ENCODE measurements at regions not wholly inside any gene's neighbourhood (a gene's known extent, or its start where the extent isn't known, plus 50 kb on each side); places are given as distances from the start of the nearest gene placed in this dataset.

DNA sequence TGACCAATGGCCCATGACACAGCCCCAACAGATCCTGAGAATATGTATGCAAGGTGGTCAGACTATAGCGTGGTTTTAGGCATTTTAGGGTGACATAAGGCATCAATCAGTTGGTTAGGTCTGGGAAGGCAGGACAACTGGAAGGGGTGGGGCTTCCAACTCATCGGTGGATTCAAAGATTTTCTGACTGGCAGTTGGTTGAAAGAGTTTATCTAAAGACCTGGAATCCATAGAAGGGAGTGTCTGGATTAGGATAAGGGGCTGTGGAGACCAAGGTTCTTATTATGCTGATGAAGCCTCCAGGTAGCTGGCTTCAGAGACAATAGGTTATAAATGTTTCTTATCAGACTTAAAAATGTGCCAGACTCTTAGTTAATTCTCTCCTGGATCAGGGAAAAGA, 60.3 kb upstream of the CFAP46 start:
- no peak for DNase-seq

DNA sequence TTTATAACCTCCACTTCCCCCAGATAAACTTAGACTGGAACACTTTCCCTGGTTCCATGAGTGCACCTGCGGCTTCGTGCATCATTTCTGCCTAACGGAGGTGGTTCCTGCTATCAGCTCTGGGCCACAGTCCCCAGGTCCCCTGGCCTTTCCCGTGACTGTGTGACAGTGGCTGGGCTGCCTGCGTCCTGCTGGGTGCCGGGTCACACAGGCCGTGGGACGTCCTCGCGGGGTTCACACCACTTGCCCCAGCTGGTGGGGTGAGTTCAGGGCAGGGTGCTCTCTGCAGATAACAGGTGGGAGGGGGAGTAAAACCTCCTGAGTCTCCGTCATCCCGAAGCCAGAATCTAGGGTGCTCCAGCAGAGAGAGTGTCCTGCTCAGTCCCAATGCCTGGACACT, 58.7 kb upstream of the CFAP46 start:
- DNase-seq, result no peak

DNA sequence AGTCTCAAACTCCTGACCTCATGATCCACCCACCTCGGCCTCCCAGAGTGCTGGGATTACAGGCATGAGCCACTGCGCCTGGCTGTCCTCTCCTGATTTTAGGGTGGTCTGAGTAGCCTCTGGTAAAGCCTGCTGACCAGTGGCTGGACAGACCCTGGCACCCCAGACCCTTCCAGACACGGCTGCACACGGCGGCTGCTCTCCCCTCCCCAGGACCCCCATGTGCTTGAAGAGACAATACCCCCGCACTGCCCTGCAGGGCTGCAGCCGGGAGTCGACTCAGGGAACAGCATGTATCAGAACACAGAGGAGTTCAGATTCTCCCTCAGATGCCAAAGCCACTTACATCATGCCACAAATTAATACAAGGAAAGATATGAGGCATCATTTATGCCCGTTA, 58.3 kb upstream of the CFAP46 start:
- no peak for DNase-seq

DNA sequence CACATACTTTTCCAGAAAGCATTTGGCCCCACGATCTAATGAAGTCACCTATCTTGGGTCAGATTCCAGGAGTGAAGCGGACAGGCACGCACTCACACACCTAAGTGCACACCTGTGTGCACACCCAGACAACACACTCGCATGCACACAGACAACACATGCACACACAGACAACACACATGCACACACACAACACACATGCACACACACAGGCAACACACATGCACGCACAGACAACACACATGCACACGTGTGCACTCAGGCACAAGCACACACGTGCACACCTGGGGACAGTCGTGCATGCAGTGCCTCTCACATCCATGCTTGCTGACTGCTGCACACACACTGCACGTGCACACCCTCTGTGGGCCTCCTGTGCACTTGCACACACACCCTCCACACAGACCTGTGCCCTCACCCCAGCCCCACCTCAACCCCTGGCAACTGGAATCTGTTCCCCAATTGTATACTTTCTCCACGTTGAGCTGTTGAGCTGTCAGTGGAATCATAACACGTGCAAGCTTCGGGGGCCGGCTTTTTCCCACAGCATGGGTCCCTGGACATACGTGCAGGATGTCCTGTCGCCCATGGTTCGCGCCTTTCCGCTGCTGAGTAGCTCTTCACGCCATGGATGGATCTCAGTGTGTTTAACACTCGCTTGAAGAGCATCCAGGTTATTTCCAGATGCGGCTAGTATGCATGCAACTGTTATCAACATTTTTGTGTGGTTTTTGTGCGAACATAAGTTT, 55.3 kb upstream of the CFAP46 start:
- no peak for DNase-seq

DNA sequence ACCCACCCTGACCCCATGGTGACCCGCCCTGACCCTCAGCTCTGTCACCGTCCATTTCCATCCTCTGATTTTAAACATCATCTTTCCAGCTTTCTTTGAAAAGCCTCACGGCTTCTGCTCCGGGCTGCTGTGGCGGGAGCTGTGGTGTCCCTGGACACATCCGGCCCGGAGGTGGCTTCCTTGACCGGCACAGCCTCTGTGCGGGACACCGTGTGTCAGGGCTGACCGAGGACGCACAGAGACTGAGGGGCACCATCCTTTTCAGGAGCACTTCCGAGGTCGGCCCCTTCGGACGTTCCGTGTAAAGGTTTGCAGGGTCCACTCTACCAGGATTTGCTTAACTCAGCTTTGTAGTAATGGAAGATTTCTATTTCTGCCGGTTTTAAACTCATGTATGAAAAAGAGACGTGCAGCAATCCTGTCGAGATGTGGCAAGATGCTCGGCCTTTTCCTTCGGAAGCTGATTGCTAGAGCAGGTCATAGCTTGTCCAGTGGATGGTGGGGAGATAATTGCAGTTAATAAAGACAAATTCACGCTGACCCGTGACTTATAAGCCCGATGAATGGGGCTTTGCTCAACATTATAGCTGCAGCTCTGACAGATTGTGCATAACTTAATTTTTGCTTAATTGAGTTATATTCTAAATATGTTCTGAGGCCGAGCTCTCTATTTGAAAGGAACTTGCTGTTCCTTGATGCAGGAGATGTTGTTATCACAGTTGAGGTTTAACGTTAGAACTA, 54.4 kb upstream of the CFAP46 start:
- no peak for DNase-seq

DNA sequence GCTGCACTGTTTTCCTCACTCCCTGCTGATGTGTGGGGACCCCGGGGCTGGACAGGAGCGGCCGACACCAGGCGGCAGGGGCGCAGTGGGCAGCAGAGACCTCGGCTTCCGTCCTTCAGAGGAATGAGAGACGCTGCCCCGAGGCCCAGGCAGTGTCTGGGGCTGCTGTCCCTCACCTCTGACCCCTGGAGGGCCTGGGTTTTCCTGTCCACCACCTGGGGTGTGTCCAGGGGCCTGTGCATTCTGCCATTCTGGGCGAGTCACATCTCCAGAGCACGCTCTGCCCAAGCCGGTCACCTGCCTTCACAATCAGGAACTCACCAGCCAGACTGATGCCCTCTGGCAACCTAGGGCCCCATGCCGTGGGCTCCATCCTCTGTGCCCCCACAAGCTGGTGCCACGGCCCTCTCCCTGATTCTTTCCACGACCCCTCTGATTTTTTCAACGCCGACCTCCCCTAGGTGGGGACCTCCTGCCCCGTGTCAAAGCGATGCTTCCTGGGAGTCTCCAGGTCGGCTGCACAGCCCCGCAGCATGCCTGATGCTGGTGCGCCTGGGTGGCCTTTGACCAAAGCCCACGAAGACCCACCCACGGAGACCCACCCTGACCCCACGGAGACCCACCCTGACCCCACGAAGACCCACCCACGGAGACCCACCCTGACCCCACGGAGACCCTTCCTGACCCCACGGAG, 53.7 kb upstream of the CFAP46 start:
- DNase-seq, result no peak

DNA sequence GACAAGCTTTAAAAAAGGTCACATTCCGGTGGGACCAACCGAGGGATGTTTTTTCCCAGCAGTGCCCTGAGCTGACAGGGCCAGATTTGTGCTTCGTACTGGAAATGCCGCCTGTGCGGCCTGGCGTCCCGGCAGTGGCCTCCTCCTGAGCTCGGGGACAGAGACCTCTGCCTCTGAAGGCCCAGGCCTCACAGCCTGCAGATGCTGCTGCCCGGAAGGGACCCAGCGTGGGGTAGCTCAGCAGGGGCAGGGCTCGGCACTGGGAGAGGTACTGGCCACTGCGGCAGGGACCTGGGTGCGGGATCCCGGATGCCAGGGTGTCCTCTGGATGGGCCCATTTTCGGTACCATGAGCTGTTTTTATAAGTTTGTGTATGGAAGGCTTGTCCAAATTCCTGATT, 52.4 kb upstream of the CFAP46 start:
- no peak for DNase-seq

DNA sequence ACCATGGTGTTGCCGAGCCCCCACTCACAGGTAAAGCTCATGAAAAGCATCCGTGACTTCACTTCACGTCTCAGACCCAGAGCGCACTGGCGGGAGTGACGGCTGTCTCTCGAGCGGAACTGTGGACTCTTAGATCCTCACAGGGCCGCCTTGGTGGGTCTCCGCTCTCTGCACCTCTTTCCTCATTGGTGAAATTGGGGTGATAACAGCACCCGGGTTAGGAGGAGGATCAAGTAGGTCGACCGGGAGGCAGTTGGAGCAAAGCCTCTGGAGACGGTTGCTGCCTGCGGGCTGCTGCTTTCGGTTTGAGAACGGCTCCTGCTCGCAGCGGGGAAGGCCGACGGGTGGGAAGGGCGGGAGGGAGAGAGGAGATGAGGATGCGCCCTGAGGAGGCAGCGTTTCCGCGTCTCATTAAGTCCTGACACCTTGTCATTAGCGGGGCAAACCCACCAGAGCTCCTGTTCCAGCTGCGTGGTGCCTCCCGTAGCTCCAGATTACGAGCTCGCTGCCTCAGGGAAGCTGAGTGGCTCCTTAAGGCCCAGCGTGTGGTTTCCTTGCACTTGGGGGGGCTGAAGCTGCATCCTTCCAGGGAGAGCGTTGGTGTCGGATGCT, 51.9 kb upstream of the CFAP46 start:
- no peak for DNase-seq

DNA sequence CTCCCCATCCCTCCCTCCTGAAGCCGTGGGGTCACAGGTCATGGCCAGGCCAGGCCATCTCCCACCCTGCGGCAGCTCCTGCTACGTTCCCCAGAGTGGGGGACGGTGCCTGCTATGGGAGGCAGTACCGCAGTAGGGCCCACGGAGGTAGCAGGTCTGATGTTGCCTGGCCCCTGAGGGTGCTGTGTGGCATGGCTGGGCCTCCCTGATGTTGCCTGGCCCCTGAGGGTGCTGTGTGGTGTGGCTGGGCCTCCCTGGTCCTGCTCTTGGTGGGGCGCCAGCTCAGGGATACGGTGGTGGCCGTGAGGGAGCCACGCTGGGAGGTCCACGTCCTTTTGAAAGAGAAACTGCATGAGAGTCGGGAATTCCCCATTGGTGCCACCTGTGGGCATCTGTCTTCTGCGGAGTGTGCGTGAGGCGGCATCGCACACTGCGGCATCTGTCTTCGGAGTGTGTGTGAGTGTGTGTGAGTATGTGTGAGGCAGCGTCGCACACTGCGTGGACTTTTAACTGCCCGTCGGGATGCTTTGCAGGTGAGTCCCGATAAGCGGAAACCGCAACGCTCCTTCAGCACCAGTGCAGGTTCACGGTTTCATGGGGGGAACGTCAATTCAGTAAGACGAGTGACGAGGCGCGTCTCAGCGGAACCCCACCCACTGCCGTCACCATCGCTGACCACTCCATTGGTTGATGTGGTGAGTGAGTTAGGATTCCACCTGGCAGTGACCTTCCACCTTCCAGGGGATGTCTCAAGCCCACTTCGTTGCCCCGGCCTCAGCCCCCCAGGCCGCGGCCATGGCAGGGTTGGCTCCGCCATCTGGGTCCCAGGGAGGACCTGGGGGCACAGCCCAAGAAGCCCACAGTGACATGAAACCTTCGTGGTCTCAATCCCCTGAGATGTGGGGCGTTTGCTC, 51.2 kb upstream of the CFAP46 start:
- peak; percentile 15 for DNase-seq

DNA sequence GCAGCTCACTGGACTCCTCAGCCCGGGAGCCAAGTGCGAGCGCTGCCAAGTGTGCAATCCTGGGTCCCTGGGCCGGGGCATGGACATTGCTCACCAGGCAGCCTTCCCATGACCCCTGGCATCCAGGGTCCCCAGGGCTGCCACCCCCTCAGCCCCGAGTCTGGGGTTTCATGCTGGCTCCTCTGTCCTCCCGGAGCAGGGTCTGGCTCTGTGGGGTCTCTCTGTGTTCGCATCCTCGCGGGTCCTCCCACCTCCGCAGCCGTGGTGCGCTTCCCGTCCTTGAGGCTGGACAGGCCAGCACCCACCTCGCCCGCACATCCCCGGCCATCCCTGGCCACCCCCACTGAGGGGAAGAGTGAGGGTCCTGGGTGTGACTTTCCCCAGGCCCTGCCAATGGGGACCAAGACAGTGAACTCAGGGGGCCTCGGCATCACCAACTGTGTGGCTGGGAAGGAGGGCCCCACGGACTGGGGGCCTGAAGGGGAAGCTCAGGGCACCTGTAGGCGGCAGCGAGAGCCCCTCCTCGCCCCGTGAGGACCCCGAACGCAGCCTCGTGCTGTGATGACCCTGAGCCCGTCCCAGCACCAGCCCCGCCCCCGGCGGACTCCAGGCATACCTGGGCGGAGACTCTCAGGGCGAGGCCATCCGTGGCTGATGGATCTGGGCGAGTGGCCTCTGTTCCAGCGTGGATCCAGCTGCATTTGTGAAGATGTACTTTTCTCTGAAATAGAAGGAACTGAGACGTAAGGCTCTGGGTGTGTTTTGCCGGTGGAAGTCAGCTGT, 50.3 kb upstream of the CFAP46 start:
- DNase-seq, result no peak

All from DMS153 (cell line).